Mucosa of descending colon (tissue), 3 donors: ENCODE measurements at regions not wholly inside any gene's neighbourhood (a gene's known extent, or its start where the extent isn't known, plus 50 kb on each side); places are given as distances from the start of the nearest gene placed in this dataset.

ENCODE experiments used
- ATAC-seq: fragments of 200-7000 bp; cut with Tn5 transposase; one replicate; pipeline ENCODE4 v1.9.1; 2020; ENCODE audit warnings: mild to moderate bottlenecking, moderate library complexity
- DNase-seq, 3 donors: peaks; one replicate each; pipeline ENCODE4 v3.0.0-alpha.2; 2020
- H3K36me3 ChIP-seq: fragments of 200-600 bp; one replicate; pipeline ENCODE4 v1.8.0; 2021; ENCODE audit warnings: low read depth, mild to moderate bottlenecking
- H3K4me1 ChIP-seq: fragments of 200-600 bp; one replicate; pipeline ENCODE4 v1.8.0; 2021; ENCODE audit warnings: low read depth, mild to moderate bottlenecking
- H3K4me3 ChIP-seq: fragments of 200-600 bp; one replicate; pipeline ENCODE4 v1.8.0; 2021; ENCODE audit warnings: mild to moderate bottlenecking
- H3K9me3 ChIP-seq: fragments of 200-600 bp; one replicate; pipeline ENCODE4 v1.8.0; 2021; ENCODE audit warnings: mild to moderate bottlenecking
- CTCF ChIP-seq: fragments of 200-600 bp; IDR thresholded peaks from one replicate; pipeline ENCODE4 v1.8.0; 2022; ENCODE audit warnings: antibody characterized with exemption, mild to moderate bottlenecking
- intact Hi-C, 2 donors: fragments of 100-400 bp; cut with DNase I in 1 of 2; cut with micrococcal nuclease in 1 of 2; formaldehyde crosslinking; loops; one replicate each; pipeline versions ENCODE4 v1.11.0 to v1.11.1; 2022; cut with DNase I, micrococcal nuclease
- donor health status: DM: no; HTN: no; CAD: no; lungs with moderate emphysema.
- donor health status: DM: no; HTN: no; CAD: no.
- donor health status: DM: no; HTN: yes; CAD: no.

- TF ChIP-seq CTCF: no peak
- H3K36me3 ChIP-seq: no peaks in the 10 kb centered on the region
- no peak overlapping the region for H3K4me3 ChIP-seq
- H3K4me1 ChIP-seq: no peaks in the 10 kb centered on the region
- H3K9me3 ChIP-seq: no peaks in the 10 kb centered on the region
- ATAC-seq: no peak
- DNase-seq: no peak
- intact Hi-C loops: no loop called here
These were observed 237.3 kb upstream of the NCAM1 start for GRCh38 chr11:112723676-112724495.

GRCh38 chr11:112724496-112724790 lies 236.8 kb upstream of the NCAM1 start:
- ATAC-seq (no peak), DNase-seq (no peak)
- Histone ChIP-seq H3K4me3 (no peak overlapping the region), H3K36me3 (no peaks in the 10 kb centered on the region), H3K4me1 (no peaks in the 10 kb centered on the region), H3K9me3 (no peaks in the 10 kb centered on the region)
- no peak for TF ChIP-seq CTCF
- intact Hi-C loops: no loop called here

GRCh38 chr11:112725636-112726035 lies 235.6 kb upstream of the NCAM1 start:
- Histone ChIP-seq H3K4me1 (no peaks in the 10 kb centered on the region), H3K4me3 (no peak overlapping the region), H3K36me3 (no peaks in the 10 kb centered on the region), H3K9me3 (no peaks in the 10 kb centered on the region)
- TF ChIP-seq CTCF: no peak
- intact Hi-C loops: no loop called here
- ATAC-seq (no peak), DNase-seq (no peak)

DNA sequence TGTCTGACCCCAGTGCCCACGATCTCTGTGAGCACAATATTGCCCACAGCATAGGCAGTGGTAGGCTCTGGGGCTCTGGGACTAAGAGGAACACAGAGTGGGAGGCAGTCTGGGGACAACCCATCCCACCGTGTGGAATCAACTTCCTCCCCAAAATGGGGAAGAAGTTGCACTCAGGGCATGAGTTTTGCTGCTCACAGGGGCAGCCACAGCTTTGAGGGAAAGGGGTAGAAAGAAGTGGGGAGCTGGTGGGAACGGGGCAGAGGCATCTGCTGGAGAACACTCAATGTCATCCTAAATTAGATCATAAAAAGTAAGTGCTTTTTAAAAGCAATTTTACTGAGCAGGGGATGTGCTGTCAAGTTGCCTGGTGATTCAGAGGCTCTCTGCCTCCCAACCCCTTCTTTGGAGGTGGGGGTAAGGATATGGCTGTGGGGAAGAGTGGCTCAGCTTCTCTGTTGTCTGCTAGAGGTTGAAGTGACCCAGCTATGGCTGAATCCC lies 233.8 kb upstream of the NCAM1 start:
- intact Hi-C loops: no loop called here
- no peaks in the 10 kb centered on the region for H3K36me3 ChIP-seq
- DNase-seq (no peak), ATAC-seq (no peak)
- H3K9me3 ChIP-seq: no peaks in the 10 kb centered on the region
- H3K4me1 ChIP-seq: no peaks in the 10 kb centered on the region
- H3K4me3 ChIP-seq: no peak overlapping the region
- no peak for TF ChIP-seq CTCF

GRCh38 chr11:112728288-112728687 lies 232.9 kb upstream of the NCAM1 start:
- no peak for ATAC-seq
- Histone ChIP-seq H3K4me3 (no peak overlapping the region), H3K9me3 (no peaks in the 10 kb centered on the region), H3K36me3 (no peaks in the 10 kb centered on the region), H3K4me1 (no peaks in the 10 kb centered on the region)
- no peak for DNase-seq
- intact Hi-C loops: no loop called here
- no peak for TF ChIP-seq CTCF
